ENCODE measurements at regions not wholly inside any gene's neighbourhood (a gene's known extent, or its start where the extent isn't known, plus 50 kb on each side); places are given as distances from the start of the nearest gene placed in this dataset.

- in situ Hi-C loops (cut with MboI; ENCODE audit: low pct_unique_long_range_greater_than_20kb in 2 of 9, low sequenced_read_pairs in 9 of 9, unreplicated experiment in 9 of 9) = loop anchor here in 2 of 9 experiments (25.0 kb wide), 3 partner anchors 207 to 1518 kb away; partner anchors contain the start of genes PLPP6 (in 1 of the 2) and SPATA6L (in 1 of the 2)
- no peak for ATAC-seq (replicated peaks in 6 of 8)
Observed at GRCh38 chr9:4380406-4380805, 80.5 kb upstream of the GLIS3 start.

GRCh38 chr9:4375424-4376200, 75.7 kb upstream of the GLIS3 start:
- WGBS, 10 experiments = 5 to 81% (median 48%) methylated on average over 2 to 7 of the region's 7 CpGs
- in situ Hi-C loops (cut with MboI; ENCODE audit: low pct_unique_long_range_greater_than_20kb in 2 of 9, low sequenced_read_pairs in 9 of 9, unreplicated experiment in 9 of 9) = loop anchor here in 2 of 9 experiments (25.0 kb wide), 3 partner anchors 212 to 1513 kb away; partner anchors contain the start of genes PLPP6 (in 1 of the 2) and SPATA6L (in 1 of the 2)
- ATAC-seq (replicated peaks in 6 of 8) = peak in 6 of 8 experiments; percentile 32 to 82 (median 75)
- Histone ChIP-seq H3K4me3 (no peak overlapping the region), H3K4me1 (replicated peaks in 1 of 2) (no peaks in the 10 kb centered on the region), H3K27ac (no peak overlapping the region)

More at GRCh38 chr9:4380406-4380805, 80.5 kb upstream of the GLIS3 start:
- no peaks in the 10 kb centered on the region for H3K4me1 ChIP-seq (replicated peaks in 1 of 2)
- no peak overlapping the region for H3K27ac ChIP-seq
- H3K4me3 ChIP-seq = no peak overlapping the region
- WGBS, 10 experiments = 33 to 94% (median 78%) methylated on average over 1 to 2 of the region's 2 CpGs; no CpG with 5 or more reads in 2 of the 10 experiments

GRCh38 chr9:4371108-4371507, 71.2 kb upstream of the GLIS3 start:
- in situ Hi-C loops (cut with MboI; ENCODE audit: low pct_unique_long_range_greater_than_20kb in 2 of 9, low sequenced_read_pairs in 9 of 9, unreplicated experiment in 9 of 9) = loop anchor here in 7 of 9 experiments (25.0 kb wide), 2 partner anchors 634 to 1509 kb away; no protein-coding TSS in a partner anchor
- peak in 6 of 8 experiments; percentile 22 to 93 (median 80) for ATAC-seq (replicated peaks in 6 of 8)
- H3K27ac ChIP-seq = no peak overlapping the region
- H3K4me1 ChIP-seq (replicated peaks in 1 of 2) = no peaks in the 10 kb centered on the region
- 15 to 93% (median 66%) methylated on average over 2 to 4 of the region's 5 CpGs; no CpG with 5 or more reads in 2 of the 10 experiments for WGBS, 10 experiments
- H3K4me3 ChIP-seq = no peak overlapping the region

GRCh38 chr9:4370501-4370900, 70.6 kb upstream of the GLIS3 start:
- Histone ChIP-seq H3K27ac (no peak overlapping the region), H3K4me1 (replicated peaks in 1 of 2) (no peaks in the 10 kb centered on the region), H3K4me3 (no peak overlapping the region)
- WGBS, 10 experiments = 82 to 100% (median 94%) methylated on average over 2 to 3 of the region's 3 CpGs
- no peak for ATAC-seq (replicated peaks in 6 of 8)
- in situ Hi-C loops (cut with MboI; ENCODE audit: low pct_unique_long_range_greater_than_20kb in 2 of 9, low sequenced_read_pairs in 9 of 9, unreplicated experiment in 9 of 9) = loop anchor here in 7 of 9 experiments (25.0 kb wide), 2 partner anchors 633 to 1508 kb away; no protein-coding TSS in a partner anchor

- H3K27ac ChIP-seq = no peak overlapping the region
- H3K4me1 ChIP-seq (replicated peaks in 1 of 2) = no peaks in the 10 kb centered on the region
- in situ Hi-C loops (cut with MboI; ENCODE audit: low pct_unique_long_range_greater_than_20kb in 2 of 9, low sequenced_read_pairs in 9 of 9, unreplicated experiment in 9 of 9) = loop anchor here in 7 of 9 experiments (25.0 kb wide), 2 partner anchors 629 to 1504 kb away; no protein-coding TSS in a partner anchor
- WGBS, 10 experiments = 18 to 94% (median 77%) methylated on average over 1 to 11 of the region's 12 CpGs
- peak in 2 of 8 experiments; percentile 20 to 35 for ATAC-seq (replicated peaks in 6 of 8)
- H3K4me3 ChIP-seq = no peak overlapping the region
Observed at GRCh38 chr9:4366591-4367330, 66.9 kb upstream of the GLIS3 start.

GRCh38 chr9:4365055-4365454, 65.2 kb upstream of the GLIS3 start:
- ATAC-seq (replicated peaks in 6 of 8) = peak in 1 of 8 experiments; percentile 64
- 77 to 100% (median 94%) methylated on average over 2 to 4 of the region's 4 CpGs; no CpG with 5 or more reads in 2 of the 10 experiments for WGBS, 10 experiments
- H3K27ac ChIP-seq = no peak overlapping the region
- no peaks in the 10 kb centered on the region for H3K4me1 ChIP-seq (replicated peaks in 1 of 2)
- in situ Hi-C loops (cut with MboI; ENCODE audit: low pct_unique_long_range_greater_than_20kb in 2 of 9, low sequenced_read_pairs in 9 of 9, unreplicated experiment in 9 of 9) = loop anchor here in 7 of 9 experiments (25.0 kb wide), 2 partner anchors 628 to 1503 kb away; no protein-coding TSS in a partner anchor
- no peak overlapping the region for H3K4me3 ChIP-seq

- Histone ChIP-seq H3K27ac (no peak overlapping the region), H3K4me1 (replicated peaks in 1 of 2) (no peaks in the 10 kb centered on the region), H3K4me3 (no peak overlapping the region)
- in situ Hi-C loops (cut with MboI; ENCODE audit: low pct_unique_long_range_greater_than_20kb in 2 of 9, low sequenced_read_pairs in 9 of 9, unreplicated experiment in 9 of 9) = loop anchor here in 7 of 9 experiments (25.0 kb wide), 2 partner anchors 625 to 1500 kb away; no protein-coding TSS in a partner anchor
- ATAC-seq (replicated peaks in 6 of 8) = no peak
- 40 to 100% (median 87%) methylated on average over 2 to 4 of the region's 4 CpGs; no CpG with 5 or more reads in 1 of the 10 experiments for WGBS, 10 experiments
Observed at GRCh38 chr9:4362281-4362680, 62.4 kb upstream of the GLIS3 start.

- no peak for ATAC-seq (replicated peaks in 6 of 8)
- no peak overlapping the region for H3K4me3 ChIP-seq
- WGBS, 10 experiments = 86 to 100% (median 95%) methylated on average over 2 to 7 of the region's 8 CpGs; no CpG with 5 or more reads in 2 of the 10 experiments
- H3K4me1 ChIP-seq (replicated peaks in 1 of 2) = no peaks in the 10 kb centered on the region
- H3K27ac ChIP-seq = no peak overlapping the region
- in situ Hi-C loops (cut with MboI; ENCODE audit: low pct_unique_long_range_greater_than_20kb in 2 of 9, low sequenced_read_pairs in 9 of 9, unreplicated experiment in 9 of 9) = loop anchor here in 7 of 9 experiments (25.0 kb wide), 2 partner anchors 622 to 1497 kb away; no protein-coding TSS in a partner anchor
Observed at GRCh38 chr9:4359016-4359415, 59.1 kb upstream of the GLIS3 start.

- in situ Hi-C loops (cut with MboI; ENCODE audit: low pct_unique_long_range_greater_than_20kb in 2 of 9, low sequenced_read_pairs in 9 of 9, unreplicated experiment in 9 of 9) = loop anchor here in 7 of 9 experiments (25.0 kb wide), 2 partner anchors 621 to 1496 kb away; no protein-coding TSS in a partner anchor
- no peak overlapping the region for H3K4me3 ChIP-seq
- H3K27ac ChIP-seq = no peak overlapping the region
- no peaks in the 10 kb centered on the region for H3K4me1 ChIP-seq (replicated peaks in 1 of 2)
- WGBS, 10 experiments = 44 to 94% (median 80%) methylated on average over 1 to 3 of the region's 3 CpGs; no CpG with 5 or more reads in 1 of the 10 experiments
- peak in 1 of 8 experiments; percentile 91 for ATAC-seq (replicated peaks in 6 of 8)
Observed at GRCh38 chr9:4357929-4358328, 58.1 kb upstream of the GLIS3 start.

- WGBS, 10 experiments = 13 to 100% (median 68%) methylated on average over 1 to 2 of the region's 2 CpGs; no CpG with 5 or more reads in 2 of the 10 experiments
- no peak for ATAC-seq (replicated peaks in 6 of 8)
- Histone ChIP-seq H3K27ac (no peak overlapping the region), H3K4me3 (no peak overlapping the region), H3K4me1 (replicated peaks in 1 of 2) (no peaks in the 10 kb centered on the region)
- in situ Hi-C loops (cut with MboI; ENCODE audit: low pct_unique_long_range_greater_than_20kb in 2 of 9, low sequenced_read_pairs in 9 of 9, unreplicated experiment in 9 of 9) = loop anchor here in 7 of 9 experiments (25.0 kb wide), 2 partner anchors 619 to 1494 kb away; no protein-coding TSS in a partner anchor
Observed at GRCh38 chr9:4356306-4356705, 56.4 kb upstream of the GLIS3 start.

- ATAC-seq (replicated peaks in 6 of 8) = no peak
- no peak overlapping the region for H3K4me3 ChIP-seq
- in situ Hi-C loops (cut with MboI; ENCODE audit: low pct_unique_long_range_greater_than_20kb in 2 of 9, low sequenced_read_pairs in 9 of 9, unreplicated experiment in 9 of 9) = loop anchor here in 7 of 9 experiments (25.0 kb wide), 2 partner anchors 616 to 1491 kb away; no protein-coding TSS in a partner anchor
- H3K27ac ChIP-seq = no peak overlapping the region
- 73 to 100% (median 88%) methylated on average over 1 to 3 of the region's 3 CpGs; no CpG with 5 or more reads in 1 of the 10 experiments for WGBS, 10 experiments
- H3K4me1 ChIP-seq (replicated peaks in 1 of 2) = no peaks in the 10 kb centered on the region
Observed at GRCh38 chr9:4353236-4353635, 53.4 kb upstream of the GLIS3 start.

GRCh38 chr9:4349816-4350418, 50.0 kb upstream of the GLIS3 start:
- ATAC-seq (replicated peaks in 6 of 8) = no peak

More at GRCh38 chr9:4349816-4350418, 50.0 kb upstream of the GLIS3 start:
- H3K4me1 ChIP-seq (replicated peaks in 1 of 2) = no peaks in the 10 kb centered on the region
- no peak overlapping the region for H3K4me3 ChIP-seq
- 61 to 100% (median 89%) methylated on average over 2 to 9 of the region's 9 CpGs for WGBS, 10 experiments
- H3K27ac ChIP-seq = no peak overlapping the region
- in situ Hi-C loops (cut with MboI; ENCODE audit: low pct_unique_long_range_greater_than_20kb in 2 of 9, low sequenced_read_pairs in 9 of 9, unreplicated experiment in 9 of 9) = loop anchor here in 7 of 9 experiments (25.0 kb wide), 2 partner anchors 613 to 1488 kb away; no protein-coding TSS in a partner anchor

Measured in motor neuron (in vitro differentiated cells).